WTC11 (cell line): ENCODE measurements at regions not wholly inside any gene's neighbourhood (a gene's known extent, or its start where the extent isn't known, plus 50 kb on each side); places are given as distances from the start of the nearest gene placed in this dataset.

Experiments
- ATAC-seq: fragments of 200-7000 bp; cut with Tn5 transposase; 2 replicates; pipeline ENCODE4 v1.10.0; 2021; ENCODE audit warnings: mild to moderate bottlenecking, moderate library complexity
- CTCF ChIA-PET: fragments of 300-600 bp; sonication (Branson Sonifier 250); formaldehyde crosslinking; loops from one replicate; lab custom pipeline; 2021; ENCODE audit warnings: antibody characterized with exemption; lab: Charles Lee
- POLR2A ChIA-PET: fragments of 350-600 bp; sonication (Branson Sonifier 250); formaldehyde crosslinking; loops from one replicate; lab custom pipeline; 2021; ENCODE audit warnings: antibody characterized with exemption; lab: Charles Lee
- DNase-seq: peaks from one replicate; pipeline ENCODE4 v3.0.0; 2021; ENCODE audit warnings: low spot score
- H3K27ac Mint-ChIP-seq: 2 replicates; pipeline ENCODE4 v1.8.0; 2021; ENCODE audit warnings: mixed read lengths
- H3K27me3 Mint-ChIP-seq: 2 replicates; pipeline ENCODE4 v1.8.0; 2021; ENCODE audit warnings: low read depth, mild to moderate bottlenecking, moderate library complexity, mixed read lengths
- H3K36me3 Mint-ChIP-seq: 2 replicates; pipeline ENCODE4 v1.8.0; 2021; ENCODE audit warnings: mixed read lengths
- H3K4me1 Mint-ChIP-seq: 2 replicates; pipeline ENCODE4 v1.8.0; 2022; ENCODE audit warnings: mixed read lengths
- H3K4me3 Mint-ChIP-seq: 2 replicates; pipeline ENCODE4 v1.8.0; 2021; ENCODE audit warnings: mild to moderate bottlenecking, moderate library complexity, mixed read lengths
- H3K9me3 Mint-ChIP-seq: 2 replicates; pipeline ENCODE4 v1.8.0; 2021; ENCODE audit warnings: mixed read lengths
- ARID4B ChIP-seq: sonication (generic); formaldehyde crosslinking; IDR thresholded peaks from 2 replicates; pipeline ENCODE4 v1.8.0; 2023; ENCODE audit warnings: missing genetic modification reagents, mild to moderate bottlenecking, borderline replicate concordance
- CDX4 ChIP-seq: fragments of 250-450 bp; sonication (Bioruptor Pico); IDR thresholded peaks from 2 replicates; pipeline ENCODE4 v1.9.0; 2021; ENCODE audit warnings: moderate library complexity, mild to moderate bottlenecking, inconsistent platforms, borderline replicate concordance
- CTCF ChIP-seq: fragments of 200-600 bp; IDR thresholded peaks from 2 replicates; pipeline ENCODE4 v1.8.0; 2022; ENCODE audit warnings: antibody characterized with exemption
- E2F1 ChIP-seq: sonication (generic); formaldehyde crosslinking; IDR thresholded peaks from 2 replicates; pipeline ENCODE4 v1.8.0; 2022; ENCODE audit warnings: mild to moderate bottlenecking, missing genetic modification reagents
- E2F4 ChIP-seq: sonication (generic); formaldehyde crosslinking; IDR thresholded peaks from 2 replicates; pipeline ENCODE4 v1.8.1; 2022; ENCODE audit warnings: low read depth, mild to moderate bottlenecking, moderate library complexity, missing genetic modification reagents, borderline replicate concordance
- E2F5 ChIP-seq: sonication (generic); formaldehyde crosslinking; IDR thresholded peaks from 2 replicates; pipeline ENCODE4 v1.8.1; 2022; ENCODE audit warnings: mild to moderate bottlenecking, moderate library complexity, missing genetic modification reagents
- FOXP1 ChIP-seq: sonication (generic); formaldehyde crosslinking; IDR thresholded peaks from 2 replicates; pipeline ENCODE4 v1.8.0; 2022; ENCODE audit warnings: missing genetic modification reagents, mild to moderate bottlenecking, moderate library complexity, borderline replicate concordance
- GABPB1 ChIP-seq: sonication (generic); formaldehyde crosslinking; IDR thresholded peaks from 2 replicates; pipeline ENCODE4 v1.8.1; 2023; ENCODE audit warnings: mild to moderate bottlenecking, missing genetic modification reagents
- IRF2 ChIP-seq: sonication (generic); formaldehyde crosslinking; IDR thresholded peaks from 2 replicates; pipeline ENCODE4 v1.8.0; 2022; ENCODE audit warnings: low read depth, missing genetic modification reagents, borderline replicate concordance
- JUN ChIP-seq: sonication (generic); formaldehyde crosslinking; IDR thresholded peaks from 2 replicates; pipeline ENCODE4 v1.8.0; 2023; ENCODE audit warnings: mild to moderate bottlenecking, missing genetic modification reagents
- KAT7 ChIP-seq: sonication (generic); formaldehyde crosslinking; IDR thresholded peaks from 2 replicates; pipeline ENCODE4 v1.8.1; 2023; ENCODE audit warnings: missing genetic modification reagents, mild to moderate bottlenecking, borderline replicate concordance
- MYBL2 ChIP-seq: sonication (generic); formaldehyde crosslinking; IDR thresholded peaks from 2 replicates; pipeline ENCODE4 v1.8.1; 2023; ENCODE audit warnings: mild to moderate bottlenecking, moderate library complexity, missing genetic modification reagents
- NFATC4 ChIP-seq: fragments of 250-450 bp; sonication (Bioruptor Pico); IDR thresholded peaks from 2 replicates; pipeline ENCODE4 v1.9.0; 2021; ENCODE audit warnings: mild to moderate bottlenecking
- NR3C1 ChIP-seq: sonication (generic); formaldehyde crosslinking; conservative IDR thresholded peaks from 2 replicates; pipeline ENCODE4 v1.8.1; 2023; ENCODE audit warnings: low read depth, mild to moderate bottlenecking, missing genetic modification reagents
- OVOL2 ChIP-seq: fragments of 250-450 bp; sonication (Bioruptor Pico); IDR thresholded peaks from 2 replicates; pipeline ENCODE4 v1.9.0; 2021; ENCODE audit warnings: mild to moderate bottlenecking, borderline replicate concordance
- SMAD3 ChIP-seq: sonication (generic); formaldehyde crosslinking; IDR thresholded peaks from 2 replicates; pipeline ENCODE4 v1.8.0; 2022; ENCODE audit warnings: missing genetic modification reagents, mild to moderate bottlenecking, borderline replicate concordance
- SMAD4 ChIP-seq: sonication (generic); formaldehyde crosslinking; IDR thresholded peaks from 2 replicates; pipeline ENCODE4 v1.8.0; 2022; ENCODE audit warnings: mild to moderate bottlenecking, missing genetic modification reagents
- TEAD1 ChIP-seq: sonication (generic); formaldehyde crosslinking; IDR thresholded peaks from 2 replicates; pipeline ENCODE4 v1.8.0; 2022; ENCODE audit warnings: mild to moderate bottlenecking, missing genetic modification reagents
- TP53 ChIP-seq: sonication (generic); formaldehyde crosslinking; IDR thresholded peaks from 2 replicates; pipeline ENCODE4 v1.8.1; 2023; ENCODE audit warnings: mild to moderate bottlenecking, missing genetic modification reagents
- ZMAT4 ChIP-seq: fragments of 250-450 bp; sonication (Bioruptor Pico); IDR thresholded peaks from 2 replicates; pipeline ENCODE4 v1.9.0; 2021; ENCODE audit warnings: mild to moderate bottlenecking
- ZNF121 ChIP-seq: sonication (generic); formaldehyde crosslinking; IDR thresholded peaks from 2 replicates; pipeline ENCODE4 v1.8.0; 2023; ENCODE audit warnings: missing genetic modification reagents
- ZNF423 ChIP-seq: fragments of 250-450 bp; sonication (Bioruptor Pico); IDR thresholded peaks from 2 replicates; pipeline ENCODE4 v2.1.2; 2022; ENCODE audit warnings: mild to moderate bottlenecking, moderate library complexity
- ZNF512 ChIP-seq: sonication (generic); formaldehyde crosslinking; IDR thresholded peaks from 2 replicates; pipeline ENCODE4 v1.8.1; 2022; ENCODE audit warnings: missing genetic modification reagents, borderline replicate concordance

- ChIA-PET POLR2A (no interaction called here), CTCF (interaction anchor here (0.6 to 1.1 kb wide), 2 partner anchors 188 to 915 kb away, joined by 3 read pairs; no protein-coding TSS in a partner anchor)
- Mint-ChIP-seq H3K9me3 (no peaks in the 10 kb centered on the region), H3K4me3 (no peak overlapping the region), H3K36me3 (no peaks in the 10 kb centered on the region), H3K4me1 (peaks cover 22% of the 10 kb centered on the region)
- ATAC-seq: no peak
- TF ChIP-seq ARID4B (CRISPR knock-in tag): no peak
- no peak for TF ChIP-seq FOXP1 (CRISPR knock-in tag)
- TF ChIP-seq TEAD1 (CRISPR knock-in tag): no peak
- TF ChIP-seq E2F4 (CRISPR knock-in tag): no peak
- TF ChIP-seq ZNF121 (CRISPR knock-in tag): no peak
- no peak for TF ChIP-seq MYBL2 (CRISPR knock-in tag)
- no peak for TF ChIP-seq TP53 (CRISPR knock-in tag)
- no peak for TF ChIP-seq ZNF423 (CRISPR knock-in tag)
- no peak for TF ChIP-seq ZNF512
- TF ChIP-seq, all 79 proteins: peak for 0
- no peaks in the 10 kb centered on the region; the same call in 1 of the 2 replicates for H3K27me3 Mint-ChIP-seq
- no peak overlapping the region for H3K27ac Mint-ChIP-seq
- DNase-seq: no peak
Measured at GRCh38 chr10:123433539-123433938, 232.6 kb upstream of the GPR26 start.

GRCh38 chr10:123434435-123435039 lies 231.6 kb upstream of the GPR26 start:
- no peak for ATAC-seq
- Mint-ChIP-seq H3K4me3 (no peak overlapping the region), H3K36me3 (no peaks in the 10 kb centered on the region), H3K9me3 (no peaks in the 10 kb centered on the region), H3K4me1 (peaks cover 18% of the 10 kb centered on the region), H3K27me3 (no peaks in the 10 kb centered on the region), H3K27ac (no peak overlapping the region)
- ChIA-PET CTCF (no interaction called here), POLR2A (no interaction called here)
- DNase-seq: no peak
- TF ChIP-seq NR3C1 (CRISPR knock-in tag) (no peak), NFATC4 (CRISPR knock-in tag) (no peak), E2F1 (CRISPR knock-in tag) (no peak), ZMAT4 (CRISPR knock-in tag) (no peak), CDX4 (CRISPR knock-in tag) (no peak), CTCF (no peak), E2F5 (CRISPR knock-in tag) (no peak), SMAD3 (CRISPR knock-in tag) (no peak), KAT7 (no peak), SMAD4 (no peak), JUN (CRISPR knock-in tag) (no peak), OVOL2 (no peak), ZNF423 (CRISPR knock-in tag) (no peak), IRF2 (no peak), GABPB1 (CRISPR knock-in tag) (no peak)
